ENCODE measurements at regions not wholly inside any gene's neighbourhood (a gene's known extent, or its start where the extent isn't known, plus 50 kb on each side); places are given as distances from the start of the nearest gene placed in this dataset.
A peak's percentile ranks its signal among the peaks of the same experiment; 100 is the strongest.

DNA sequence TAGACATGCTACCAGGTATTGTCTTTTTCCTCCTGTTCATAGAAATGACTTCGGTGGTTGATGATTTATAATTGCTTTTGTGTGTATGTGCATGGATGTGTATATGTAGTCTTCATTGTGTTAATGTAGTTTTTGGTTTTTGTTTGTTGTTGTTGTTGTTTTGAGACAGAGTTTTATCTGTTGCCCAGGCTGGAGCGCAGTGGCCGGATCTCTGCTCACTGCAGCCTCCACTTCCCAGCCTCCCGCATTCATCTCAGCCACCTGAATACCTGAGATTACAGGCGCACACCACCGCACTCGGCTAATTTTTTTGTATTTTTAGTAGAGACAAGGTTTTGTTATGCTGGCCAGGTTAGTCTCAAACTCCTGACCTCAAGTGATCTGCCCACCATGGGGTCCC, 75.2 kb downstream of the HFE start:
- Mint-ChIP-seq H3K9me3 (no peaks in the 10 kb centered on the region), H3K27me3 (peaks cover 9% of the 10 kb centered on the region), H3K27ac (no peak overlapping the region), H3K4me1 (ENCODE audit: unreplicated experiment) (peaks cover 10% of the 10 kb centered on the region), H3K36me3 (peaks cover 8% of the 10 kb centered on the region), H3K4me3 (no peak overlapping the region)
- no peak for DNase-seq (ENCODE audit: extremely low spot score, unreplicated experiment)
- TF ChIP-seq, protein P1, sequence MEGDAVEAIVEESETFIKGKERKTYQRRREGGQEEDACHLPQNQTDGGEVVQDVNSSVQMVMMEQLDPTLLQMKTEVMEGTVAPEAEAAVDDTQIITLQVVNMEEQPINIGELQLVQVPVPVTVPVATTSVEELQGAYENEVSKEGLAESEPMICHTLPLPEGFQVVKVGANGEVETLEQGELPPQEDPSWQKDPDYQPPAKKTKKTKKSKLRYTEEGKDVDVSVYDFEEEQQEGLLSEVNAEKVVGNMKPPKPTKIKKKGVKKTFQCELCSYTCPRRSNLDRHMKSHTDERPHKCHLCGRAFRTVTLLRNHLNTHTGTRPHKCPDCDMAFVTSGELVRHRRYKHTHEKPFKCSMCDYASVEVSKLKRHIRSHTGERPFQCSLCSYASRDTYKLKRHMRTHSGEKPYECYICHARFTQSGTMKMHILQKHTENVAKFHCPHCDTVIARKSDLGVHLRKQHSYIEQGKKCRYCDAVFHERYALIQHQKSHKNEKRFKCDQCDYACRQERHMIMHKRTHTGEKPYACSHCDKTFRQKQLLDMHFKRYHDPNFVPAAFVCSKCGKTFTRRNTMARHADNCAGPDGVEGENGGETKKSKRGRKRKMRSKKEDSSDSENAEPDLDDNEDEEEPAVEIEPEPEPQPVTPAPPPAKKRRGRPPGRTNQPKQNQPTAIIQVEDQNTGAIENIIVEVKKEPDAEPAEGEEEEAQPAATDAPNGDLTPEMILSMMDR (conservative IDR thresholded peaks at IDR 0.05) = no peak

DNA sequence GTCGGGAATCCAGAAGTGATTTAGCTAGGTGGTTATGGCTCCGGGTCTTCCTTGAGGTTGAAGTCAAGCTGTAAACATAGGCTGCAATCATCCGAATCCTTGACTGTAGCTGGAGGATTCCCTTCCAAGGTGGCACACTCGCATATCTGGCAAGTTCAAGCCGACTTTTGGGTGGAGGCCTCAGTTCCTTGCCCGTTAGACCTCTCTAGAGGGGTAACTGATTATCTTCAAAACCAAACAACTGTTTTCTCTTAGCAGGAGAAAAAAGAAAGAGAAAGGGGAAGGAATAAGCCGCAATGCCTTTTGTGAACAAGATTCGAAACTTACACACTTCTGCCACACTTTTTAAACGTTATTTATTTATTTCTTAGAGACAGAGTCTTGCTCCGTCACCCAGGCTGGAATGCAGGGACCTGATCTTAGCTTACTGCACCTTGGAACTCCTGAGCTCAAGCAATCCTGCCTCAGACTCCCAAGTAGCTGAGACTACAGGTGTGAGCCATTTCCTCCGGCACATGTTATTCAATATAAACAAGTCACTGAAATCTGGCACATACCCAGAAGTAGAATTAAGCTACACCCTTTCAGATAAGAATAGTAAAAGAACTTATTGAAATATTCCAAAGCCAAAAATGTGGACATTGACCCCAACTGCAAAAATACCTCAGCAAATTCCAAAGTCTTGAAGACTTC, 76.3 kb downstream of the HFE start:
- DNase-seq (ENCODE audit: extremely low spot score, unreplicated experiment) = no peak
- H3K4me3 Mint-ChIP-seq = no peak overlapping the region
- H3K36me3 Mint-ChIP-seq = peaks cover 8% of the 10 kb centered on the region
- H3K27me3 Mint-ChIP-seq = no peaks in the 10 kb centered on the region
- TF ChIP-seq, protein P1 (conservative IDR thresholded peaks at IDR 0.05) = no peak
- H3K27ac Mint-ChIP-seq = peak overlapping the region; percentile 8
- H3K9me3 Mint-ChIP-seq = no peaks in the 10 kb centered on the region
- H3K4me1 Mint-ChIP-seq (ENCODE audit: unreplicated experiment) = peaks cover 10% of the 10 kb centered on the region

DNA sequence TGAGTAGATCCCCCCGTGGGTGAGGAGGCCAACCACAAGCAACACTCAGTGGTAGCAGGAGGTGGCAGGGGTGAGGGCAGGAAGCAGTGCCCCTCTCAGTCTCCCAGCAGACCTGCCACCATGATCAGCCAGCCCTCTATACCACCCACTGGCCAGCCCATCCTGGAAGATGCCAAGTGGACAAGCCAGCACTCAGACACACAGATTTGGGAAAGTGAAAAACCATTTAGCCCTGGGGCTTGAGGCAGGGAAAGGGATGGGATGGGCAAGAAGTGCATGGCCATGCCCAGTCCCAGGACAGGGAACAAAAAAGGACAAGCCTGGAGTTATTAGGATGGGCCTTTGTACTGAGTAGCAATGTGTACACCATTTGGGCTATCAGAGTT, 76.9 kb downstream of the HFE start:
- Mint-ChIP-seq H3K4me1 (ENCODE audit: unreplicated experiment) (peaks cover 10% of the 10 kb centered on the region), H3K36me3 (peaks cover 8% of the 10 kb centered on the region), H3K27me3 (no peaks in the 10 kb centered on the region), H3K27ac (peak overlapping the region; percentile 8), H3K4me3 (no peak overlapping the region), H3K9me3 (no peaks in the 10 kb centered on the region)
- no peak for DNase-seq (ENCODE audit: extremely low spot score, unreplicated experiment)
- TF ChIP-seq, protein P1 (conservative IDR thresholded peaks at IDR 0.05) = no peak

DNA sequence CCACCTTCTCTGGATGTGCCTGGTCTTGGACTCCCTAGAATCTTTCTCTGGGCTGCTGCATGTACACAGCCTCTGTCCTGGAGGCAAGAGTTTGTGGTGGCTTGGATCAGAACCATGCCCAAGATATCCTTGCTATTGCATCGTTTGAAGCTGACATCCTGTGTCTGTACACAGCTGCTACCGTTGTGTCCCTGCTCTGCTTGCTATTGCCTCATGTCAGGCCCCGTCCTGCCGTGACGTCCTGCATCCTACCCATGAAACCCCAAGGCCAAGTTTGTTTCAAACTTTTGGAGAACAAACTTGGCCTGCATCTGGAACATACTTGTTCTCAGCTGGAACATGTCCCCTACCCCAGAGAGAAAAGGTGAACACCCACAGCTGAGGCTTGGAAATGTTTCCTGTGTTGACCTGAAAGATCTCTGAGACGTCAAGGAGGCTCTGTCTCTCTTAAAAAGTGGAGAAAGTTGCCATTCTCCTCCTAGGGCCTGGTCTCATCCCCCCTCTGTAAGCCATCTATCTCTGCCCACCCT, 78.1 kb downstream of the HFE start:
- DNase-seq (ENCODE audit: extremely low spot score, unreplicated experiment) = no peak
- TF ChIP-seq, protein P1 (conservative IDR thresholded peaks at IDR 0.05) = no peak
- H3K36me3 Mint-ChIP-seq = peaks cover 8% of the 10 kb centered on the region
- H3K9me3 Mint-ChIP-seq = no peaks in the 10 kb centered on the region
- no peak overlapping the region for H3K27ac Mint-ChIP-seq
- no peak overlapping the region for H3K4me3 Mint-ChIP-seq
- H3K4me1 Mint-ChIP-seq (ENCODE audit: unreplicated experiment) = peaks cover under 1% of the 10 kb centered on the region
- no peaks in the 10 kb centered on the region for H3K27me3 Mint-ChIP-seq

DNA sequence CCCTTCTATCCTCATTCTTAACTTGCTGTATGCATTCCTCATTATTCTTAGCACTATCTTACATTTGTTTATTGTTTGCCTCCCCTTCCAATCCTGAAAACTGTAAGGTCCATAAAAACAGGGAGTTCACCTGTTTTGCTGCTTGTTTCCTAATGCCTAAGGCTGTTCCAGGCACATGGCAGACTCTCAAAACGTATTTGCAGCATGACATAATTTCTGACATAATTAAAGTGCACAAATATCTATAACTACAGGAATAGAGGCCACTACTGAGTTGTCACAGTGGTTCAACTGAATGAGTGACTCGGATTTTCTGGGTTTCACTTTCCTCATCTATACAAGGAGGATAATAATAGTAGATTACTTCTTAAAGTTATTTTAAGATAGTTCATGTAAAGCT, 83.0 kb downstream of the HFE start:
- H3K27me3 Mint-ChIP-seq = no peaks in the 10 kb centered on the region
- TF ChIP-seq, protein P1 (conservative IDR thresholded peaks at IDR 0.05) = no peak
- H3K36me3 Mint-ChIP-seq = peaks cover 3% of the 10 kb centered on the region
- peaks cover 16% of the 10 kb centered on the region for H3K4me1 Mint-ChIP-seq (ENCODE audit: unreplicated experiment)
- no peaks in the 10 kb centered on the region for H3K9me3 Mint-ChIP-seq
- no peak overlapping the region for H3K4me3 Mint-ChIP-seq
- H3K27ac Mint-ChIP-seq = peak overlapping the region; percentile 5
- no peak for DNase-seq (ENCODE audit: extremely low spot score, unreplicated experiment)

Measured in type B pancreatic cell (in vitro differentiated cells).